K562 (cell line): ENCODE measurements at regions not wholly inside any gene's neighbourhood (a gene's known extent, or its start where the extent isn't known, plus 50 kb on each side); places are given as distances from the start of the nearest gene placed in this dataset.
A peak's percentile ranks its signal among the peaks of the same experiment; 100 is the strongest.

Source experiments
- CEBPB ChIP-seq: fragments of 450-650 bp; IDR thresholded peaks from 2 replicates; pipeline ENCODE4 v1.6.1; 2016; ENCODE audit warnings: missing genetic modification characterization, missing compliant biosample characterization
- CREB3 ChIP-seq: fragments of 450-650 bp; conservative IDR thresholded peaks from 2 replicates; pipeline ENCODE4 v1.6.1; 2016; ENCODE audit warnings: missing genetic modification characterization, low read depth, mild to moderate bottlenecking, missing compliant biosample characterization, moderate library complexity
- E2F8 ChIP-seq: fragments of 450-650 bp; IDR thresholded peaks from 2 replicates; pipeline ENCODE4 v1.7.1; 2018; ENCODE audit warnings: mild to moderate bottlenecking, low read depth; ENCODE audit not compliant: partially characterized antibody
- JUND ChIP-seq, 2 experiments: IDR thresholded peaks; 2 replicates in 1 of 2; 3 replicates in 1 of 2; pipeline ENCODE4 v1.6.1; 2011; ENCODE audit warnings: borderline replicate concordance in 2 of 2, low read depth in 2 of 2, low read length in 2 of 2, improper control_type of control experiment in 1 of 2, missing biosample characterization in 1 of 2, missing genetic modification characterization in 1 of 2, missing genetic modification reagents in 1 of 2
- KLF13 ChIP-seq: fragments of 450-650 bp; IDR thresholded peaks from 2 replicates; pipeline ENCODE4 v1.6.1; 2016; ENCODE audit warnings: missing genetic modification characterization, low read depth, mild to moderate bottlenecking, missing compliant biosample characterization, moderate library complexity, borderline replicate concordance
- MTA3 ChIP-seq: fragments of 450-650 bp; formaldehyde crosslinking; IDR thresholded peaks from 2 replicates; pipeline ENCODE4 v1.6.1; 2017; ENCODE audit warnings: mild to moderate bottlenecking, borderline replicate concordance
- NUFIP1 ChIP-seq: fragments of 450-650 bp; IDR thresholded peaks from 2 replicates; pipeline ENCODE4 v1.6.1; 2018; ENCODE audit not compliant: partially characterized antibody
- SRSF9 ChIP-seq: fragments of 200-400 bp; formaldehyde crosslinking; IDR thresholded peaks from 2 replicates; pipeline ENCODE4 v1.6.1; 2017; ENCODE audit warnings: low read depth, low read length, borderline replicate concordance
- TAF15 ChIP-seq: fragments of 200-400 bp; formaldehyde crosslinking; IDR thresholded peaks from 2 replicates; pipeline ENCODE4 v1.6.1; 2017; ENCODE audit warnings: mild to moderate bottlenecking, low read depth, low read length, moderate library complexity
- TBL1XR1 ChIP-seq, 2 experiments: IDR thresholded peaks; 2 replicates each; pipeline ENCODE4 v1.6.1; 2012; ENCODE audit warnings: improper control_type of control experiment in 2 of 2, low read length in 2 of 2, mild to moderate bottlenecking in 1 of 2
- ZNF165 ChIP-seq: fragments of 250-450 bp; sonication (Bioruptor Pico); IDR thresholded peaks from 2 replicates; pipeline ENCODE4 v1.4.0; 2020; ENCODE audit warnings: borderline replicate concordance
- ZNF224 ChIP-seq: sonication (generic); formaldehyde crosslinking; IDR thresholded peaks from 2 replicates; pipeline ENCODE4 v1.8.0; 2022; ENCODE audit warnings: mild to moderate bottlenecking, missing genetic modification reagents

DNA sequence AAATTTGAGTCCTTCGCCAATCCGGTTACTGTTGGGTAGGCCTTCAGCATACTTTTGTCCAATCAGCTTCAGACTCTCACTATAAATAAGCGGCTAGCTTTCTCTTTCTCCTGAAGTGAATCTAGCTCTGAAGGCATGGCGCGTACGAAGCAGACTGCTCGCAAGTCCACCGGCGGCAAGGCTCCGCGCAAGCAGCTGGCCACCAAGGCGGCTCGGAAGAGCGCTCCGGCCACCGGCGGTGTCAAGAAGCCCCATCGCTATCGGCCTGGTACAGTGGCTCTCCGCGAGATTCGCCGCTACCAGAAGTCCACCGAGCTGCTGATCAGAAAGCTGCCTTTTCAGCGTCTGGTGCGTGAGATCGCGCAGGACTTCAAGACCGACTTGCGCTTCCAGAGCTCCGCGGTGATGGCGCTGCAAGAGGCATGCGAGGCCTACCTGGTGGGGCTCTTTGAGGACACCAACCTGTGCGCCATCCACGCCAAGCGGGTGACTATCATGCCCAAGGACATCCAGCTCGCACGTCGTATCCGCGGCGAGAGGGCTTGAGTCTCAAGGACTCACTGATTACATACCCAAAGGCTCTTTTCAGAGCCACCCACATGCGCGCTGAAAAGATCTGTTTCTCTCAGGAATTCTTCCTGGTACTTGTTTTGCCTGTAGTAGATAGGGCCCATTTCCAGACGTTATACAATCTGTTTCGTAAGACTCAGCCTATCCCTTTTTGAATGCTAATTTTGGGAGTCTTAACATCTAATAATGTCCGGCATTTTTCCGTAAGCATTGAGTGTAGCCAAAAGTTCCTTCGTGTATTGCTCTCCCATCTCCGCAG, 102.0 kb downstream of the OR2B2 start (continued):
- TF ChIP-seq JUND (IDR thresholded peaks at IDR 0.05; ENCODE audit: borderline replicate concordance, low read depth, low read length) (no peak; the same call in 1 of the 2 replicates), JUND (tag; IDR thresholded peaks at IDR 0.05; ENCODE audit: borderline replicate concordance, low read depth, low read length) (no peak), NUFIP1 (no peak), KLF13 (tag) (peak; percentile 43), TBL1XR1 (IDR thresholded peaks at IDR 0.05; ENCODE audit: low read length in 2 of 2) (no peak; a peak in 2 of 4 replicates), MTA3 (peak; percentile 99), SRSF9 (no peak), ZNF224 (CRISPR knock-in tag) (peak; percentile 80), CREB3 (no peak; the same call in 1 of the 2 replicates), ZNF165 (no peak; the same call in 1 of the 2 replicates), E2F8 (no peak), CEBPB (no peak), TAF15 (peak; percentile 91)
